ENCODE measurements at regions not wholly inside any gene's neighbourhood (a gene's known extent, or its start where the extent isn't known, plus 50 kb on each side); places are given as distances from the start of the nearest gene placed in this dataset.

- no peak for TF ChIP-seq THRA (IDR thresholded peaks at IDR 0.05)
- TF ChIP-seq CCAR2 (IDR thresholded peaks at IDR 0.05; ENCODE audit: low read depth, low read length), result no peak
- TF ChIP-seq TBL1XR1 (IDR thresholded peaks at IDR 0.05; ENCODE audit: low read length in 2 of 2), result no peak
- no peak for TF ChIP-seq CTBP1 (IDR thresholded peaks at IDR 0.05; ENCODE audit: borderline replicate concordance)
- no peak for TF ChIP-seq CTCF (IDR thresholded peaks at IDR 0.05 in 2 of 3, conservative IDR thresholded peaks at IDR 0.05 in 1 of 3; ENCODE audit: insufficient read depth in 2 of 3, low read depth in 1 of 3, low read length in 3 of 3)
- TF ChIP-seq ZNF707 (CRISPR knock-in tag; conservative IDR thresholded peaks at IDR 0.05), result no peak
- TF ChIP-seq GATAD2A (IDR thresholded peaks at IDR 0.05), result no peak
- TF ChIP-seq THRB (CRISPR knock-in tag; conservative IDR thresholded peaks at IDR 0.05), result no peak
- no peak for TF ChIP-seq HDAC2 (IDR thresholded peaks at IDR 0.05)
- TF ChIP-seq KLF13 (tag; IDR thresholded peaks at IDR 0.05; ENCODE audit: borderline replicate concordance, low read depth), result no peak
Measured at GRCh38 chr1:223012938-223013337, 130.1 kb downstream of the TLR5 start.
